SK-N-SH (cell line): ENCODE measurements at regions not wholly inside any gene's neighbourhood (a gene's known extent, or its start where the extent isn't known, plus 50 kb on each side); places are given as distances from the start of the nearest gene placed in this dataset.

Experiments used
- CTCF ChIA-PET: fragments of 300-600, 350-600 bp; formaldehyde crosslinking; extraction: SDS; loops from one replicate; lab custom pipeline; 2021; lab: Yijun Ruan, JAX
- POLR2A ChIA-PET: fragments of 350-600 bp; sonication (Branson Sonifier 250); formaldehyde crosslinking; extraction: SDS; loops from one replicate; lab custom pipeline; 2020; ENCODE audit warnings: antibody characterized with exemption, inconsistent platforms; lab: Yijun Ruan, JAX
- DNase-seq: peaks from one replicate; pipeline ENCODE4 v3.0.0; 2012
- H2AFZ ChIP-seq: fragments of 200-600 bp; sonication (generic); 2 replicates; pipeline ENCODE4 v1.8.1; 2016; ENCODE audit warnings: antibody characterized with exemption, mild to moderate bottlenecking, low read depth
- H3F3A ChIP-seq: fragments of 200-600 bp; sonication (generic); replicated peaks from 2 replicates; pipeline ENCODE3; 2016; ENCODE audit warnings: antibody characterized with exemption, mild to moderate bottlenecking; ENCODE audit not compliant: insufficient read depth
- H3K27ac ChIP-seq, 2 experiments: fragments of 200-500 bp in 1 of 2; fragments of 200-600 bp in 1 of 2; sonication (Bioruptor generic) in 1 of 2; sonication (generic), shearing (Covaris generic) in 1 of 2; 2 replicates each; pipeline versions ENCODE4 v1.5.1 to v1.6.1; 2014 to 2016; ENCODE audit warnings: low read depth in 2 of 2, inconsistent platforms in 1 of 2, low read length in 1 of 2, mild to moderate bottlenecking in 1 of 2, mixed read lengths in 1 of 2
- H3K27me3 ChIP-seq: fragments of 200-600 bp; sonication (generic), shearing (Covaris generic); 2 replicates; pipeline ENCODE4 v1.6.1; 2016; ENCODE audit warnings: mixed run types; ENCODE audit not compliant: insufficient read depth
- H3K36me3 ChIP-seq, 2 experiments: fragments of 200-500 bp in 1 of 2; fragments of 200-600 bp in 1 of 2; sonication (Bioruptor generic) in 1 of 2; sonication (generic) in 1 of 2; replicated peaks in 1 of 2; 2 replicates each; pipeline versions ENCODE3 to v1.5.1; 2014 to 2016; ENCODE audit warnings: low read length in 1 of 2, mild to moderate bottlenecking in 1 of 2; ENCODE audit not compliant: insufficient read depth in 2 of 2, control insufficient read depth in 1 of 2
- H3K4me1 ChIP-seq, 2 experiments: fragments of 200-500 bp in 1 of 2; fragments of 200-600 bp in 1 of 2; sonication (Bioruptor generic) in 1 of 2; sonication (generic), shearing (Covaris generic) in 1 of 2; 2 replicates each; pipeline versions ENCODE4 v1.5.1 to v1.6.1; 2014 to 2016; ENCODE audit warnings: low read depth in 1 of 2, low read length in 1 of 2, mixed run types in 1 of 2; ENCODE audit not compliant: insufficient read depth in 2 of 2, control insufficient read depth in 1 of 2
- H3K4me2 ChIP-seq: fragments of 200-600 bp; sonication (generic), shearing (Covaris generic); 2 replicates; pipeline ENCODE4 v1.6.1; 2017; ENCODE audit warnings: mixed run types
- H3K4me3 ChIP-seq, 2 experiments: fragments of 200-500 bp in 1 of 2; fragments of 200-600 bp in 1 of 2; sonication (Bioruptor generic) in 1 of 2; sonication (generic), shearing (Covaris generic) in 1 of 2; 2 replicates each; pipeline versions ENCODE4 v1.5.1 to v1.8.1; 2014 to 2016; ENCODE audit warnings: low read depth in 2 of 2, inconsistent platforms in 1 of 2, low read length in 1 of 2, mild to moderate bottlenecking in 1 of 2, mixed read lengths in 1 of 2, moderate library complexity in 1 of 2
- H3K79me2 ChIP-seq: fragments of 200-600 bp; sonication (generic); 2 replicates; pipeline ENCODE4 v1.8.1; 2017; ENCODE audit warnings: mild to moderate bottlenecking; ENCODE audit not compliant: insufficient read depth
- H3K9ac ChIP-seq: fragments of 200-600 bp; sonication (generic); 2 replicates; pipeline ENCODE4 v1.6.1; 2017; ENCODE audit warnings: mixed run types
- H3K9me2 ChIP-seq: fragments of 200-600 bp; sonication (generic); 2 replicates; pipeline ENCODE4 v1.6.1; 2017; ENCODE audit warnings: mixed run types
- H3K9me3 ChIP-seq: fragments of 200-600 bp; sonication (generic); 2 replicates; pipeline ENCODE4 v1.6.1; 2017; ENCODE audit warnings: mixed run types, mild to moderate bottlenecking, moderate library complexity
- H4K20me1 ChIP-seq: fragments of 200-600 bp; sonication (generic); 2 replicates; pipeline ENCODE4 v1.6.1; 2017; ENCODE audit warnings: mild to moderate bottlenecking, mixed run types; ENCODE audit not compliant: insufficient read depth
- EP300 ChIP-seq, 2 experiments: IDR thresholded peaks; 2 replicates each; pipeline versions ENCODE4 v1.4.0 to v1.6.1; 2012; ENCODE audit warnings: borderline replicate concordance in 1 of 2, low read depth in 1 of 2, low read length in 1 of 2
- FOXJ3 ChIP-seq: sonication (generic); formaldehyde crosslinking; IDR thresholded peaks from 2 replicates; pipeline ENCODE4 v1.5.1; 2020; ENCODE audit warnings: mild to moderate bottlenecking, missing genetic modification reagents
- FOXM1 ChIP-seq: IDR thresholded peaks from 2 replicates; pipeline ENCODE4 v1.4.0; 2012; ENCODE audit warnings: low read depth, mild to moderate bottlenecking
- GATA2 ChIP-seq: sonication (generic); formaldehyde crosslinking; IDR thresholded peaks from 2 replicates; pipeline ENCODE4 v1.5.0; 2020; ENCODE audit warnings: mild to moderate bottlenecking, missing genetic modification reagents
- IRF3 ChIP-seq: fragments of 150-350 bp; IDR thresholded peaks from 2 replicates; pipeline ENCODE4 v1.6.1; 2016; ENCODE audit warnings: mild to moderate bottlenecking, low read depth, low read length
- JUND ChIP-seq: IDR thresholded peaks from 2 replicates; pipeline ENCODE4 v1.4.0; 2012
- MEF2A ChIP-seq: IDR thresholded peaks from 2 replicates; pipeline ENCODE4 v1.4.0; 2012; ENCODE audit warnings: low read depth, borderline replicate concordance
- RCOR1 ChIP-seq: fragments of 150-350 bp; IDR thresholded peaks from 2 replicates; pipeline ENCODE4 v1.6.1; 2017; ENCODE audit warnings: antibody characterized with exemption, low read length
- REST ChIP-seq: IDR thresholded peaks from 2 replicates; pipeline ENCODE4 v1.6.1; 2012; ENCODE audit warnings: mild to moderate bottlenecking, low read depth, low read length, moderate library complexity
- RXRA ChIP-seq: IDR thresholded peaks from 2 replicates; pipeline ENCODE4 v1.4.0; 2012; ENCODE audit warnings: low read depth, mild to moderate bottlenecking, borderline replicate concordance
- SIN3A ChIP-seq: IDR thresholded peaks from 2 replicates; pipeline ENCODE4 v1.6.1; 2012; ENCODE audit warnings: low read depth, mild to moderate bottlenecking, low read length, moderate library complexity, borderline replicate concordance
- SMC3 ChIP-seq: IDR thresholded peaks from 2 replicates; pipeline ENCODE4 v1.6.1; 2012; ENCODE audit warnings: low read depth, low read length, improper control_type of control experiment
- TAF1 ChIP-seq: IDR thresholded peaks from 2 replicates; pipeline ENCODE4 v1.6.1; 2012; ENCODE audit warnings: low read depth, mild to moderate bottlenecking, low read length, moderate library complexity, borderline replicate concordance
- TEAD4 ChIP-seq: IDR thresholded peaks from 2 replicates; pipeline ENCODE4 v1.4.0; 2012; ENCODE audit warnings: mild to moderate bottlenecking, borderline replicate concordance; ENCODE audit not compliant: insufficient read depth
- WGBS: methylation state at CpG from one replicate; pipeline ENCODE4 v1.1.6; 2017; ENCODE audit warnings: low lambda C conversion rate; 5-methylcytosine and 5-hydroxymethylcytosine counted together
- TF ChIP-seq, protein P1 (sequence below): IDR thresholded peaks from 2 replicates; pipeline ENCODE4 v1.4.0; 2012; ENCODE audit warnings: low read depth, borderline replicate concordance
- TF ChIP-seq, protein P2 (sequence below): IDR thresholded peaks from 2 replicates; pipeline ENCODE4 v1.4.0; 2012; ENCODE audit warnings: low read depth

GRCh38 chr13:79686441-79686840 is 205.5 kb downstream of the NDFIP2 start:
- Histone ChIP-seq H4K20me1 (no peaks in the 10 kb centered on the region), H3K4me3 (no peak overlapping the region), H3K9me3 (no peaks in the 10 kb centered on the region), H3K79me2 (no peaks in the 10 kb centered on the region), H3K9ac (no peak overlapping the region), H3K27ac (no peak overlapping the region), H3K36me3 (no peaks in the 10 kb centered on the region), H3K27me3 (no peaks in the 10 kb centered on the region), H3K4me2 (no peak overlapping the region), H3K4me1 (peaks cover 0 to 5% of the 10 kb centered on the region in 2 experiments; a peak in 2 of 4 replicates), H3F3A (no peaks in the 10 kb centered on the region), H3K9me2 (no peaks in the 10 kb centered on the region), H2AFZ (no peak overlapping the region)
- no peak for TF ChIP-seq FOXJ3 (CRISPR knock-in tag)
- TF ChIP-seq REST, result no peak
- TF ChIP-seq EP300 (IDR thresholded peaks at IDR 0.05; ENCODE audit: borderline replicate concordance in 1 of 2, low read depth in 1 of 2, low read length in 1 of 2), result no peak
- no peak for TF ChIP-seq JUND
- TF ChIP-seq IRF3, result no peak
- TF ChIP-seq, protein P1, sequence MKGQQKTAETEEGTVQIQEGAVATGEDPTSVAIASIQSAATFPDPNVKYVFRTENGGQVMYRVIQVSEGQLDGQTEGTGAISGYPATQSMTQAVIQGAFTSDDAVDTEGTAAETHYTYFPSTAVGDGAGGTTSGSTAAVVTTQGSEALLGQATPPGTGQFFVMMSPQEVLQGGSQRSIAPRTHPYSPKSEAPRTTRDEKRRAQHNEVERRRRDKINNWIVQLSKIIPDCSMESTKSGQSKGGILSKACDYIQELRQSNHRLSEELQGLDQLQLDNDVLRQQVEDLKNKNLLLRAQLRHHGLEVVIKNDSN, result no peak
- TF ChIP-seq FOXM1, result no peak
- TF ChIP-seq TAF1, result no peak
- TF ChIP-seq SMC3, result no peak
- no peak for TF ChIP-seq RCOR1
- TF ChIP-seq MEF2A, result no peak
- no peak for TF ChIP-seq SIN3A
- TF ChIP-seq RXRA, result no peak
- TF ChIP-seq GATA2, result no peak
- TF ChIP-seq, protein P2, sequence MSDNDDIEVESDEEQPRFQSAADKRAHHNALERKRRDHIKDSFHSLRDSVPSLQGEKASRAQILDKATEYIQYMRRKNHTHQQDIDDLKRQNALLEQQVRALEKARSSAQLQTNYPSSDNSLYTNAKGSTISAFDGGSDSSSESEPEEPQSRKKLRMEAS, result no peak
- TF ChIP-seq TEAD4, result no peak
- CTCF ChIA-PET, result no interaction called here
- no peak for DNase-seq
- POLR2A ChIA-PET, result no interaction called here
- WGBS, result 93% methylated on average over 6 of the region's 6 CpGs
